Naive thymus-derived CD4-positive, alpha-beta T cell (primary cell): ENCODE measurements at regions not wholly inside any gene's neighbourhood (a gene's known extent, or its start where the extent isn't known, plus 50 kb on each side); places are given as distances from the start of the nearest gene placed in this dataset.

Experiments used
- ATAC-seq: fragments of 150-1000 bp; cut with Tn5 transposase; 2 replicates; pipeline ENCODE4 v1.10.0; 2021; ENCODE audit warnings: mild to moderate bottlenecking, moderate library complexity
- CTCF ChIA-PET: fragments of 350-600 bp; sonication (Branson Sonifier 250); formaldehyde crosslinking; loops from one replicate; lab custom pipeline; 2021; ENCODE audit warnings: antibody characterized with exemption; lab: Charles Lee
- POLR2A ChIA-PET: fragments of 350-600 bp; sonication (Branson Sonifier 250); formaldehyde crosslinking; loops from one replicate; lab custom pipeline; 2021; ENCODE audit warnings: antibody characterized with exemption, inconsistent platforms; lab: Charles Lee
- DNase-seq, 9 donors: peaks; one replicate each; pipeline versions ENCODE4 v3.0.0 to v3.0.0-alpha.2; 2020 to 2022; ENCODE audit warnings: mixed read lengths in 1 of 9
- H3K27ac ChIP-seq: one replicate; pipeline ENCODE4 v1.7.0; 2013; ENCODE audit warnings: mild to moderate bottlenecking, low read depth, low read length, moderate library complexity
- H3K27me3 ChIP-seq, 2 donors: one replicate each; pipeline ENCODE4 v1.7.0; 2013; ENCODE audit warnings: low read length in 2 of 2, mild to moderate bottlenecking in 2 of 2, moderate library complexity in 2 of 2; ENCODE audit not compliant: control insufficient read depth in 2 of 2, insufficient read depth in 2 of 2
- H3K36me3 ChIP-seq, 3 experiments: 1 replicate in 2 of 3; 2 replicates in 1 of 3; pipeline ENCODE4 v1.7.0; 2013; ENCODE audit warnings: low read length in 3 of 3, mild to moderate bottlenecking in 3 of 3, moderate library complexity in 1 of 3; ENCODE audit not compliant: insufficient read depth in 3 of 3, control insufficient read depth in 2 of 3
- H3K4me1 ChIP-seq, 2 donors: one replicate each; pipeline ENCODE4 v1.7.0; 2013; ENCODE audit warnings: low read length in 2 of 2, mild to moderate bottlenecking in 2 of 2, moderate library complexity in 1 of 2; ENCODE audit not compliant: control insufficient read depth in 2 of 2, insufficient read depth in 2 of 2
- H3K4me3 ChIP-seq: 2 replicates; pipeline ENCODE4 v1.7.0; 2013; ENCODE audit warnings: mild to moderate bottlenecking, low read length
- H3K9me3 ChIP-seq, 3 experiments: 1 replicate in 2 of 3; 2 replicates in 1 of 3; pipeline ENCODE4 v1.7.0; 2013; ENCODE audit warnings: low read length in 3 of 3; ENCODE audit not compliant: control insufficient read depth in 2 of 3
- H3K27ac Mint-ChIP-seq, 9 donors: one replicate each; pipeline ENCODE4 v1.8.0; 2020 to 2022; ENCODE audit warnings: mixed read lengths in 9 of 9, mild to moderate bottlenecking in 8 of 9, moderate library complexity in 5 of 9, inconsistent platforms in 2 of 9
- H3K27me3 Mint-ChIP-seq, 5 donors: one replicate each; pipeline ENCODE4 v1.8.0; 2021 to 2022; ENCODE audit warnings: mixed read lengths in 5 of 5, mild to moderate bottlenecking in 1 of 5
- H3K36me3 Mint-ChIP-seq, 5 donors: one replicate each; pipeline ENCODE4 v1.8.0; 2020 to 2022; ENCODE audit warnings: mixed read lengths in 5 of 5, mild to moderate bottlenecking in 3 of 5, inconsistent platforms in 1 of 5
- H3K4me1 Mint-ChIP-seq, 7 donors: one replicate each; pipeline ENCODE4 v1.8.0; 2020 to 2022; ENCODE audit warnings: mixed read lengths in 7 of 7, mild to moderate bottlenecking in 3 of 7, inconsistent platforms in 1 of 7
- H3K4me3 Mint-ChIP-seq, 10 donors: one replicate each; pipeline ENCODE4 v1.8.0; 2020 to 2022; ENCODE audit warnings: mild to moderate bottlenecking in 10 of 10, mixed read lengths in 10 of 10, moderate library complexity in 6 of 10, inconsistent platforms in 2 of 10
- H3K9me3 Mint-ChIP-seq, 11 donors: one replicate each; pipeline ENCODE4 v1.8.0; 2020 to 2022; ENCODE audit warnings: mixed read lengths in 11 of 11, mild to moderate bottlenecking in 4 of 11, inconsistent platforms in 1 of 11, moderate library complexity in 1 of 11
- intact Hi-C, 2 donors: fragments of 100-400 bp; cut with micrococcal nuclease; formaldehyde crosslinking; loops; one replicate each; pipeline ENCODE4 v1.15.1; 2023

- Histone ChIP-seq H3K27ac (no peak overlapping the region), H3K4me3 (no peak overlapping the region), H3K36me3 (no peaks in the 10 kb centered on the region), H3K27me3 (no peaks in the 10 kb centered on the region), H3K4me1 (no peaks in the 10 kb centered on the region), H3K9me3 (no peaks in the 10 kb centered on the region)
- Mint-ChIP-seq H3K9me3 (peaks cover 0 to 7% (median 0%) of the 10 kb centered on the region in 11 donors), H3K27me3 (no peaks in the 10 kb centered on the region), H3K27ac (no peak overlapping the region), H3K4me3 (no peak overlapping the region), H3K36me3 (no peaks in the 10 kb centered on the region), H3K4me1 (no peaks in the 10 kb centered on the region)
- no peak for ATAC-seq
- CTCF ChIA-PET = no interaction called here
- POLR2A ChIA-PET = no interaction called here
- DNase-seq = no peak
- intact Hi-C loops = no loop called here
Observed at GRCh38 chr9:73597771-73598170, 446.1 kb downstream of the ANXA1 start.

GRCh38 chr9:73609381-73609780, 457.7 kb downstream of the ANXA1 start:
- no peaks in the 10 kb centered on the region for H3K4me1 Mint-ChIP-seq
- intact Hi-C loops = no loop called here
- H3K4me3 Mint-ChIP-seq = no peak overlapping the region
- peaks cover 0 to 4% (median 0%) of the 10 kb centered on the region in 5 donors for H3K27me3 Mint-ChIP-seq
- POLR2A ChIA-PET = no interaction called here
- Histone ChIP-seq H3K9me3 (no peaks in the 10 kb centered on the region), H3K4me1 (no peaks in the 10 kb centered on the region), H3K27ac (no peak overlapping the region), H3K4me3 (no peak overlapping the region), H3K27me3 (no peaks in the 10 kb centered on the region), H3K36me3 (no peaks in the 10 kb centered on the region)
- CTCF ChIA-PET = no interaction called here
- ATAC-seq = no peak
- H3K9me3 Mint-ChIP-seq = peaks cover 0 to 10% (median 2%) of the 10 kb centered on the region in 11 donors
- no peak for DNase-seq
- no peak overlapping the region for H3K27ac Mint-ChIP-seq
- no peaks in the 10 kb centered on the region for H3K36me3 Mint-ChIP-seq

GRCh38 chr9:73611032-73611431, 459.4 kb downstream of the ANXA1 start:
- H3K36me3 Mint-ChIP-seq = no peaks in the 10 kb centered on the region

DNA sequence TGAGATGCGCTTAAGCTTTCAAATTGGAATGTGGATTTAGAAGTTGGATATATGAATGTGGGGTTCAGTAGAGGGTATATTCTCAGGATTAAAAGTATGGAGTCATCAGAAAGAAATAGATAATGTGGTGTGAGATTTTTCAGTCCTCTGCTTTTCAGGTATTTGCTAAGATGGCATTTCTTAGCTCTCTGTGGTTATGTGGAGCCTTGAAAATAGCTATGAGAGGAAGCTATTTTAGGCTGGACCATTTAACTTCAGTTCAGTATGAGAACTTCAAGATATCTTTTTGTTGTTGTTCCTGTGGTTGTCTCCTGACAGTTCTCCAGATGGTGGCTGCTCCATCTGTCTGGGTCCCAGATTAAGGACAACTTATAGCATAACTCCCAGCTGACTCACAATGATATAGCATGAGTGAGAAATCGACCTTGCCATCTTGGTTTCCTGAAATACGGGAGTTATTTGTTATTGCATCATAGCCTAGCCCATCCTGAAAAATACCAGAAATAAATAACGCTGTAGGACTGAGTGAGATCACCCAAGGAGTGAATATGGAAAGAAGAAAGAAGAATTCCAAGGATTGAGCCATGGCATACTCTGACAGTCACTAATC, 461.5 kb downstream of the ANXA1 start:
- Histone ChIP-seq H3K9me3 (no peaks in the 10 kb centered on the region), H3K27me3 (no peaks in the 10 kb centered on the region), H3K36me3 (no peaks in the 10 kb centered on the region), H3K27ac (no peak overlapping the region), H3K4me3 (no peak overlapping the region), H3K4me1 (no peaks in the 10 kb centered on the region)
- Mint-ChIP-seq H3K27ac (no peak overlapping the region), H3K4me3 (no peak overlapping the region), H3K27me3 (peaks cover 0 to 4% (median 0%) of the 10 kb centered on the region in 5 donors), H3K4me1 (no peaks in the 10 kb centered on the region), H3K36me3 (no peaks in the 10 kb centered on the region), H3K9me3 (peaks cover 0 to 14% (median 2%) of the 10 kb centered on the region in 11 donors)
- ChIA-PET POLR2A (no interaction called here), CTCF (no interaction called here)
- ATAC-seq = no peak
- no peak for DNase-seq
- intact Hi-C loops = no loop called here

More at GRCh38 chr9:73611032-73611431, 459.4 kb downstream of the ANXA1 start:
- Mint-ChIP-seq H3K27ac (no peak overlapping the region), H3K27me3 (peaks cover 0 to 4% (median 0%) of the 10 kb centered on the region in 5 donors), H3K4me3 (no peak overlapping the region), H3K9me3 (peaks cover 0 to 10% (median 2%) of the 10 kb centered on the region in 11 donors), H3K4me1 (no peaks in the 10 kb centered on the region)
- CTCF ChIA-PET = no interaction called here
- ATAC-seq (no peak), DNase-seq (no peak)
- no peaks in the 10 kb centered on the region for H3K36me3 ChIP-seq
- H3K4me3 ChIP-seq = no peak overlapping the region
- H3K4me1 ChIP-seq = no peaks in the 10 kb centered on the region
- no peak overlapping the region for H3K27ac ChIP-seq
- no peaks in the 10 kb centered on the region for H3K9me3 ChIP-seq
- no peaks in the 10 kb centered on the region for H3K27me3 ChIP-seq
- POLR2A ChIA-PET = no interaction called here
- intact Hi-C loops = no loop called here

- Histone ChIP-seq H3K27me3 (no peaks in the 10 kb centered on the region), H3K4me3 (no peak overlapping the region), H3K4me1 (no peaks in the 10 kb centered on the region), H3K27ac (no peak overlapping the region), H3K9me3 (no peaks in the 10 kb centered on the region), H3K36me3 (no peaks in the 10 kb centered on the region)
- ChIA-PET POLR2A (no interaction called here), CTCF (no interaction called here)
- intact Hi-C loops = no loop called here
- no peak overlapping the region for H3K4me3 Mint-ChIP-seq
- no peaks in the 10 kb centered on the region for H3K27me3 Mint-ChIP-seq
- peaks cover 0 to 14% (median 2%) of the 10 kb centered on the region in 11 donors for H3K9me3 Mint-ChIP-seq
- no peaks in the 10 kb centered on the region for H3K4me1 Mint-ChIP-seq
- H3K27ac Mint-ChIP-seq = no peak overlapping the region
- ATAC-seq = no peak
- no peak for DNase-seq
- H3K36me3 Mint-ChIP-seq = no peaks in the 10 kb centered on the region
Observed at GRCh38 chr9:73615557-73615956, 463.9 kb downstream of the ANXA1 start.

DNA sequence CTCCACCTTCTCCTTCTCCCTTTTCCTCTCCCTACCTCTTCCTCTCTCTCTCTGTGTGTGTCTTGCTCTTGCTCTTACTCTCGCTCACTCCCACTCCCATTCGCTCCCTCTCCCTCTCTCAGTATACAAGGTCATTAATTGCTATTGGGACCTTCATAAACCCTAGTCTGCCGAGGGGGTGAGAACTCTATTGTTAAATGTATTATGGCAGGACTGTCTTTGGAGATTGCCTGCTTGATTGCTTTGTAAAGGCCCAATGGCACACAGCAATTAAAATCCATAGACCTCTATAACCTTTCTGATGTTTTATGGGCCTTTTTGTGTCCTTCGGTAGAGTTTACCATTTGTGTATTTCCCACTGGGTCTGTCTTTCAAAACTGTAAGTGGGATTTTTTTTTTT, 465.9 kb downstream of the ANXA1 start:
- Histone ChIP-seq H3K27me3 (no peaks in the 10 kb centered on the region), H3K36me3 (no peaks in the 10 kb centered on the region), H3K9me3 (no peaks in the 10 kb centered on the region), H3K4me3 (no peak overlapping the region), H3K27ac (no peak overlapping the region), H3K4me1 (no peaks in the 10 kb centered on the region)
- intact Hi-C loops = no loop called here
- Mint-ChIP-seq H3K27ac (no peak overlapping the region), H3K9me3 (peaks cover 0 to 11% (median 0%) of the 10 kb centered on the region in 11 donors), H3K36me3 (no peaks in the 10 kb centered on the region), H3K27me3 (no peaks in the 10 kb centered on the region), H3K4me3 (no peak overlapping the region), H3K4me1 (no peaks in the 10 kb centered on the region)
- DNase-seq (no peak), ATAC-seq (no peak)
- CTCF ChIA-PET = no interaction called here
- POLR2A ChIA-PET = no interaction called here

GRCh38 chr9:73640971-73641370, 489.3 kb downstream of the ANXA1 start:
- Histone ChIP-seq H3K4me1 (no peaks in the 10 kb centered on the region), H3K27me3 (no peaks in the 10 kb centered on the region), H3K9me3 (no peaks in the 10 kb centered on the region), H3K27ac (no peak overlapping the region), H3K36me3 (no peaks in the 10 kb centered on the region), H3K4me3 (no peak overlapping the region)
- H3K4me3 Mint-ChIP-seq = no peak overlapping the region
- ChIA-PET POLR2A (no interaction called here), CTCF (no interaction called here)
- intact Hi-C loops = no loop called here
- H3K27me3 Mint-ChIP-seq = no peaks in the 10 kb centered on the region
- peaks cover 0 to 21% (median 4%) of the 10 kb centered on the region in 11 donors for H3K9me3 Mint-ChIP-seq
- no peak for ATAC-seq
- no peaks in the 10 kb centered on the region for H3K36me3 Mint-ChIP-seq
- DNase-seq = no peak
- no peaks in the 10 kb centered on the region for H3K4me1 Mint-ChIP-seq
- H3K27ac Mint-ChIP-seq = no peak overlapping the region
